Esophagus muscularis mucosa (tissue), 4 donors: ENCODE measurements at regions not wholly inside any gene's neighbourhood (a gene's known extent, or its start where the extent isn't known, plus 50 kb on each side); places are given as distances from the start of the nearest gene placed in this dataset.

Experiments used
- DNase-seq: peaks from one replicate; pipeline ENCODE4 v3.0.0-alpha.2; 2017; ENCODE audit errors: extremely low spot score
- H3K27ac ChIP-seq, 4 donors: fragments of 200-600 bp; sonication (generic); replicated peaks in 1 of 4; 1 replicate in 3 of 4; 2 replicates in 1 of 4; pipeline ENCODE4 v1.5.1; 2016 to 2019; ENCODE audit warnings: mild to moderate bottlenecking in 1 of 4
- H3K27me3 ChIP-seq, 4 donors: fragments of 200-600 bp; sonication (generic); one replicate each; pipeline versions ENCODE4 v1.5.1 to v1.6.0; 2016 to 2019
- H3K36me3 ChIP-seq, 4 donors: fragments of 200-600 bp; sonication (generic); one replicate each; pipeline ENCODE4 v1.5.1; 2016 to 2019
- H3K4me1 ChIP-seq, 4 donors: fragments of 200-600 bp; sonication (generic); one replicate each; pipeline ENCODE4 v1.5.1; 2016 to 2019
- H3K4me3 ChIP-seq, 4 donors: fragments of 200-600 bp; sonication (generic); 1 replicate in 2 of 4; 2 replicates in 2 of 4; pipeline ENCODE4 v1.5.1; 2016 to 2019; ENCODE audit warnings: mild to moderate bottlenecking in 4 of 4, moderate library complexity in 1 of 4
- H3K9me3 ChIP-seq, 4 donors: fragments of 200-600 bp; sonication (generic); 1 replicate in 3 of 4; 2 replicates in 1 of 4; pipeline ENCODE4 v1.5.1; 2016 to 2019
- CTCF ChIP-seq, 3 experiments: fragments of 200-600 bp in 2 of 3; fragments of 450-650 bp in 1 of 3; sonication (generic) in 2 of 3; IDR thresholded peaks; one replicate each; pipeline ENCODE4 v1.5.1; 2017 to 2019; ENCODE audit warnings: antibody characterized with exemption in 3 of 3, mild to moderate bottlenecking in 2 of 3, moderate library complexity in 1 of 3
- EP300 ChIP-seq: sonication (generic); formaldehyde crosslinking; IDR thresholded peaks from one replicate; pipeline ENCODE4 v1.6.1; 2017; ENCODE audit warnings: antibody characterized with exemption
- POLR2A ChIP-seq: fragments of 450-650 bp; IDR thresholded peaks from one replicate; pipeline ENCODE4 v1.6.1; 2017; ENCODE audit warnings: antibody characterized with exemption, moderate library complexity, mild to moderate bottlenecking, low read depth
- POLR2AphosphoS5 ChIP-seq, 2 donors: sonication (generic); formaldehyde crosslinking; IDR thresholded peaks; one replicate each; pipeline ENCODE4 v1.6.1; 2017; ENCODE audit warnings: antibody characterized with exemption in 2 of 2
- WGBS: methylation state at CpG from one replicate; pipeline ENCODE4 v1.1.5; 2018; 5-methylcytosine and 5-hydroxymethylcytosine counted together
- intact Hi-C: fragments of 100-400 bp; cut with DNase I; formaldehyde crosslinking; loops from one replicate; pipeline ENCODE4 v1.15.1; 2023

- Histone ChIP-seq H3K4me1 (peaks cover 0 to 8% (median 0%) of the 10 kb centered on the region in 4 donors), H3K27ac (no peak overlapping the region), H3K4me3 (no peak overlapping the region), H3K27me3 (no peaks in the 10 kb centered on the region), H3K9me3 (no peaks in the 10 kb centered on the region), H3K36me3 (no peaks in the 10 kb centered on the region)
- no peak for TF ChIP-seq POLR2AphosphoS5 (IDR thresholded peaks at IDR 0.05)
- no peak for TF ChIP-seq CTCF (IDR thresholded peaks at IDR 0.05)
- TF ChIP-seq EP300, result no peak
- no peak for TF ChIP-seq POLR2A
- 83% methylated on average over 1 of the region's 1 CpG for WGBS
- intact Hi-C loops, result no loop called here
- no peak for DNase-seq
Observed at GRCh38 chr7:83851551-83851950, 202.6 kb upstream of the SEMA3E start.

GRCh38 chr7:83850941-83851340, 202.0 kb upstream of the SEMA3E start:
- no peaks in the 10 kb centered on the region for H3K36me3 ChIP-seq
- H3K27me3 ChIP-seq, result no peaks in the 10 kb centered on the region
- intact Hi-C loops, result no loop called here
- H3K9me3 ChIP-seq, result no peaks in the 10 kb centered on the region
- no peak overlapping the region for H3K4me3 ChIP-seq
- peaks cover 0 to 8% (median 0%) of the 10 kb centered on the region in 4 donors for H3K4me1 ChIP-seq
- H3K27ac ChIP-seq, result no peak overlapping the region
- TF ChIP-seq POLR2AphosphoS5 (IDR thresholded peaks at IDR 0.05), result no peak
- no peak for TF ChIP-seq CTCF (IDR thresholded peaks at IDR 0.05)
- TF ChIP-seq POLR2A, result no peak
- no peak for TF ChIP-seq EP300
- DNase-seq, result no peak

GRCh38 chr7:83850125-83850524, 201.2 kb upstream of the SEMA3E start:
- H3K4me1 ChIP-seq, result peaks cover 0 to 8% (median 0%) of the 10 kb centered on the region in 4 donors
- no peaks in the 10 kb centered on the region for H3K27me3 ChIP-seq
- DNase-seq, result no peak
- H3K27ac ChIP-seq, result no peak overlapping the region
- H3K4me3 ChIP-seq, result no peak overlapping the region
- no peaks in the 10 kb centered on the region for H3K9me3 ChIP-seq
- H3K36me3 ChIP-seq, result no peaks in the 10 kb centered on the region
- TF ChIP-seq POLR2AphosphoS5 (IDR thresholded peaks at IDR 0.05), result no peak
- TF ChIP-seq POLR2A, result no peak
- TF ChIP-seq EP300, result no peak
- no peak for TF ChIP-seq CTCF (IDR thresholded peaks at IDR 0.05)
- intact Hi-C loops, result no loop called here
- 95% methylated on average over 3 of the region's 3 CpGs for WGBS

- no peak overlapping the region for H3K27ac ChIP-seq
- H3K9me3 ChIP-seq, result no peaks in the 10 kb centered on the region
- TF ChIP-seq CTCF (IDR thresholded peaks at IDR 0.05), result no peak
- no peak for TF ChIP-seq POLR2A
- TF ChIP-seq EP300, result no peak
- no peak for TF ChIP-seq POLR2AphosphoS5 (IDR thresholded peaks at IDR 0.05)
- no peaks in the 10 kb centered on the region for H3K36me3 ChIP-seq
- H3K4me1 ChIP-seq, result peaks cover 0 to 8% (median 0%) of the 10 kb centered on the region in 4 donors
- no peak for DNase-seq
- intact Hi-C loops, result no loop called here
- no peak overlapping the region for H3K4me3 ChIP-seq
- no peaks in the 10 kb centered on the region for H3K27me3 ChIP-seq
- 42% methylated on average over 3 of the region's 3 CpGs for WGBS
Observed at GRCh38 chr7:83849131-83849530, 200.2 kb upstream of the SEMA3E start.

GRCh38 chr7:83842894-83843293, 194.0 kb upstream of the SEMA3E start:
- no peak for TF ChIP-seq CTCF (IDR thresholded peaks at IDR 0.05)
- TF ChIP-seq POLR2AphosphoS5 (IDR thresholded peaks at IDR 0.05), result no peak
- no peak for TF ChIP-seq POLR2A
- TF ChIP-seq EP300, result no peak

More at GRCh38 chr7:83842894-83843293, 194.0 kb upstream of the SEMA3E start:
- no peaks in the 10 kb centered on the region for H3K9me3 ChIP-seq
- H3K4me1 ChIP-seq, result peaks cover 0 to 2% (median 0%) of the 10 kb centered on the region in 4 donors
- WGBS, result 91% methylated on average over 6 of the region's 6 CpGs
- no peak for DNase-seq
- no peak overlapping the region for H3K4me3 ChIP-seq
- H3K27ac ChIP-seq, result no peak overlapping the region
- H3K27me3 ChIP-seq, result no peaks in the 10 kb centered on the region
- H3K36me3 ChIP-seq, result no peaks in the 10 kb centered on the region
- intact Hi-C loops, result no loop called here
